ENCODE measurements at regions not wholly inside any gene's neighbourhood (a gene's known extent, or its start where the extent isn't known, plus 50 kb on each side); places are given as distances from the start of the nearest gene placed in this dataset.

GRCh38 chr22:44554411-44554810 lies 56.4 kb upstream of the RTL6 start:
- DNase-seq (ENCODE audit: low read depth): no peak

- DNase-seq (ENCODE audit: low read depth): no peak
Observed at GRCh38 chr22:44550711-44551491, 52.9 kb upstream of the RTL6 start.

GRCh38 chr22:44549701-44550100 lies 51.7 kb upstream of the RTL6 start:
- DNase-seq (ENCODE audit: low read depth): no peak

GRCh38 chr22:44548981-44549380 lies 50.9 kb upstream of the RTL6 start:
- DNase-seq (ENCODE audit: low read depth): no peak
